Glomerular visceral epithelial cell (primary cell): ENCODE measurements at regions not wholly inside any gene's neighbourhood (a gene's known extent, or its start where the extent isn't known, plus 50 kb on each side); places are given as distances from the start of the nearest gene placed in this dataset.
"Not testable (repeated sequence)": the region's sequence is repeated elsewhere in the genome, so short reads cannot be mapped to it uniquely, and the experiment has no call there.

Experiments used
- DNase-seq: peaks from one replicate; pipeline ENCODE4 v3.0.0-alpha.2; 2016; ENCODE audit errors: extremely low spot score

GRCh38 chr17:13785981-13786598 lies 184.4 kb upstream of the HS3ST3A1 start:
- no peak for DNase-seq

DNA sequence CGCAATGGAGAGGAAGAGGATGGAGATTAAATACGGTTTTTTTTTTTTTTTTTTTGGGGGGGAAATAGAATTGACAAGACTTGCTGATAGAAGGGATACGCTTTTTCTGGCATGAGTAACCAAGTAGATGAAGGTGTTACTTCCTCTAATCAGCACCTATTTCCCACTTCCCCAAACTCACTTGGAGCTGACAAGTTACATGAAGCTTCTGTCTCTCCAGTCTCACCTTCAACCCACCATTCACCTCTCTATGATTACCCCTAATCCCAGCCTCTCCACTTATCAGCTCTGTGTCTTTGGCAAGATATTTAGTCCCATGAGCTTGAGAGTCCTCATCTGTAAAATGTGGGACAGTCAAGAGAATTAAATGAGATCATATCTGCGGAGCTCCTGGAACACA lies 185.9 kb upstream of the HS3ST3A1 start:
- no peak for DNase-seq

DNA sequence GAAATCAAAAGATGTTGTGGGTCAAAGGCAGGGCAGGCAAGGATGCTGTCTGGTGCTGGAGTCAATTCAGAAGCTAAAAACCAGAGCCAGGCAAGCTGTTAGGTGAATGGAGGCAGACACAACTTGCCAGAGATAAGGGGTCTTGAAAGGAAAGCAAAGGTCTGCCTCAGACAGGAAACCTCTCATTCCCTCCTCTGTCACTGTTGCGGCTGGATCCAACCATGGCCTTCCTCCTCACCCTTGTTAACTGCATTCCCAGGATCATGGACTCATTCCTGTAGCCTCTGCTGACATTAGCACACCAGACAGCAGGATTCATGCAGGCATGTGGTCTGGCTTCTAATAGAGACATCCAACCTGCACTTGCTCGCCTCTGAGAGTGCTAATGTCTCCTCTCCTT lies 186.7 kb upstream of the HS3ST3A1 start:
- no peak for DNase-seq

GRCh38 chr17:13792314-13792713 lies 190.6 kb upstream of the HS3ST3A1 start:
- no peak for DNase-seq

GRCh38 chr17:13793951-13794350 lies 192.2 kb upstream of the HS3ST3A1 start:
- no peak for DNase-seq

- DNase-seq = no peak
Observed at GRCh38 chr17:13797863-13798262, 196.1 kb upstream of the HS3ST3A1 start.

- DNase-seq = no peak
Observed at GRCh38 chr17:13806092-13806491, 204.4 kb upstream of the HS3ST3A1 start.

GRCh38 chr17:13807103-13807502 lies 205.4 kb upstream of the HS3ST3A1 start:
- no peak for DNase-seq

- no peak for DNase-seq
Observed at GRCh38 chr17:13812350-13812749, 210.6 kb upstream of the HS3ST3A1 start.

- DNase-seq = no peak
Observed at GRCh38 chr17:13813347-13814240, 211.9 kb upstream of the HS3ST3A1 start.

DNA sequence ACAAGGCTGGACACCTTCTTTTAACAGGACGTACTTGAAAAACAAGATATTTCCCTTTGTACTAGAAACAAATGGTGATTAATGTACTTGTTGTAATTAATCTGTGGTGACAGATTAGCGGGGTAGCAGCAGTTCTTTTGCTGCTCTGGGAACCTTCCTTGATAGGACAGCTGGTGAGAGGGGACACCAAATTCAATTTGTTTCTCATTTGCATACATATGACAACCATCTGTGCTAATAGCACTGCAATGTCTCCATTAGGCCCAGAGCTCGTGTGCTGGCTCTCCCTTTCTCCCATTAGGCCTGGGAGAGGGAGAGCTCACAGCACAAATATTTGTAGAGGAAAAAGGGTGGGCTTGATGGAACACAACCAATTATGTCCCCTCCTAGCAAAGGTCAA lies 221.0 kb upstream of the HS3ST3A1 start:
- DNase-seq = no peak

- no peak for DNase-seq
Observed at GRCh38 chr17:13825526-13826040, 223.9 kb upstream of the HS3ST3A1 start.

DNA sequence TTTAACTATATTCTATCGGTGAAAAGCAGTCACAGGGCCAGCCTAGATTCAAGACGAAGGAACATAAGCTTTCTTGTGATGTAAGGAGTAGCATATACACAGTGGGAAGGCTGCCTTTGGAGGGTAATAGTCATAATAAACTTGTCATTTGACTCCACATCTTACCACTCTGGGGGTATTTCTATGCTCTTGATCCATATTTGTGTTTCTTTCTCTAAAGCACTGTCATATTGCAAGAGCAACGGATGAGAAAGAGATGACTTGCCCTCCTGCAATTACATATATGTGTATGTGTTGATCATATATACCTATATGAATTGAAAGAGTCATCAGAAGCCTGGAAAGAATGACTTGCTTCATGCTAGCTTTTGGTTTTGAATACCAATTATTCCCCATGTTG lies 225.4 kb upstream of the HS3ST3A1 start:
- no peak for DNase-seq

DNA sequence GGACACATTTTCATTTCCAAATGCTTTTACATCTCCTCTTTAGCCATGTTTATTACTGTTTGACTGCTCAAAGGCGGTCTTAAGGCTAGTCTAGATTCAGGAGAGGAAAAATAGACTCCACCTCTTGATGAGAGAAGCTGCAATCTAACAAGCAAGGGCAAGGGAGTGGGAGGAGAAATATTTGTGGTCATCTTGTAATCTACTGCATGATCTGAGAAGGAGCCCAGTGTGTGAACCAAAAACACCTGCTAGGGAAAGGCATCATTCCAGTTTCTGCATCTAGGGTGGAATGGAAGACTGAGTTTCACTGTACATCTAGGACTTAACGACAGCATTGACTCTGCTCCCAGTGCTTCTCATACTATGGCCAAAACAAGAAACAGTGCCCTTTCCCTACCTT lies 232.2 kb upstream of the HS3ST3A1 start:
- no peak for DNase-seq

DNA sequence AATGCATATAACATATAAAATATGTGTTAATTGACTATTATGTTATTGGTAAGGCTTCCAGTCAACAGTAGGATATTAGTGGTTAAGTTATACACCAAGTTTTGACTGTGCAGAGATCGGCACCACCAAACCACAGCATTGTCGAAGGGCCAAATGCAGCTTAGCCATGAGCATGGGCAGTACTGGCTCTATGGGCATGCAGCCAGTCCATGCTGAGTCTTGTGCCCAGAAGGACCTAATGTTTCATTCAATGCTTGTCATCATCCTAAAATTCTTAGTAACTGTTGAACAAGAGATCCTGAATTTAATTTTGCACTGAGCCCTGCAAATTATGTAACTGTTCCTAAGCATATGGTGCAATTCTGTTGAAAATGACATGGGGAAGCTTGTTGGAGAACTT lies 233.4 kb upstream of the HS3ST3A1 start:
- no peak for DNase-seq

DNA sequence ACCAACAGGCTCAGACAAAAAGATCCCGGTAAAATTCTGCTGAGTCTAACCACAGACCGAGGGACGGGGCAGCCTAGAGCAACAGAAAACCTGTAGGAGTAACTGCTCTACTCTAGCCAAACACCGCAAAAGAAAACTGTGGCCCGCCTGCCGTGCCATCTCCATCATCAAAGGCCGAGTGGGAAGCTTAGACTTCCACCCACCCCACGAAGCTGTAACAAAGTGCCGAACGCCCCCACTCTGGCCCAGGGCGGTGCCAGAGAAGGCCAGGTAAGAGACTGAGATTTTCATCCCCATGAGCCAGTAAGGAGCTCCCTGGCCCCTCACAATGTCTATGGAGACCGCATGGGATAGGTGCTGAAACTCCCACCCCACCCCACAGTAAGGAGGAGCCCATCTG lies 231.9 kb upstream of the COX10 start:
- DNase-seq = no peak

DNA sequence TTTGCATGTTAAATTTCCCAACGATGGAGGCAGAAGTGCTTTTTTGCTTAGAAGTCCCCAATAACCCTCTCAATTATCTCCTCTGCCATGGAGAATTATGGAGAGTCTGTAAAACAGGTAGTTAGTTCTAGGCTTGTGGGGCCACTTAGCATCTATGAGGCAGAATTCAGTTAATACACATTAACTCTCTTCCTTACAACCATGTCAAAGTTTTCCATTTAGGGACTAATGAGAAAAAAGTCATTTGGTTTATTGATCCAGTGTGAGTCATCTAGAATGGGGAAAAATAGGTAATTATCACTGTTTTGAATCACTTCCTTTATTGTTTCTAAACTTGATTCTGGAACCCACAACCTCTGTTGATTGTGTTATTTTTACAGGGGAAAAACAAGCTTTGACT lies 229.1 kb upstream of the COX10 start:
- DNase-seq = no peak

DNA sequence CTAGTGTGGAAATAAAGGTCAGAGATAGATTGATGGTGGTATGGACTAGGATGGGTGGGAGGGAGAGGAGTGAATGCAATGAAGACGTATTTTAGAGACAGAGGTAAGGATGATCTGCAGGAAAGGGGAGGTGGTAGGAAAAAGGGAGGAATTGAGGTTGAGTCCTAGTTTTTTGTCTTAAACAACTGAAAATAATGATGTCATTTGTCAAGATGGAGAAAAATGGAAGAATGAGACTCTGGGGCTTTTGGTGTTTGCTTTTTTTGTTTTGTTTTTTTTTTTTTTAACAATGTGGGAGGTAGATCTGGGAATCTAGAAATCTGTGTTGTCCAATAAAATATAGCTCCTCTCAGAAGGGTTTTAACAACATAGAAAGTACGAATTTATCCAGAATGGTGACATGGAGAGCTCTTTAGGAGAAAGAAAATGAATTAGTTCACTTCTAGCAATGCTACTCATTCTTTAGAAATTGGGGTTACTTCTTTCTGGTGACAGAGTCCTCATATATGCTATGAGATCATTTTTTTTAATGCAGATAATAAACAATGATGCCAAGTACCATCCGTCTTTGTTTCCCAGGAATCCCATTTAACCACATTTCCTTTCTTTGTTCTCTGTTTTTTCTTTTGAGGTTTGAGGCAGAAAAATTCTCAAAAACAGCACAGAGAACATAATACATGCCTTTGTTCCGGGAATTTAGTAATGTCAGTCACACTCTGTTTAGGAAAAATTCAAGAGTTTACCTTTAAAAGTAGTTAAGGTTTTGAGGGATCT lies 225.3 kb upstream of the COX10 start:
- no peak for DNase-seq

DNA sequence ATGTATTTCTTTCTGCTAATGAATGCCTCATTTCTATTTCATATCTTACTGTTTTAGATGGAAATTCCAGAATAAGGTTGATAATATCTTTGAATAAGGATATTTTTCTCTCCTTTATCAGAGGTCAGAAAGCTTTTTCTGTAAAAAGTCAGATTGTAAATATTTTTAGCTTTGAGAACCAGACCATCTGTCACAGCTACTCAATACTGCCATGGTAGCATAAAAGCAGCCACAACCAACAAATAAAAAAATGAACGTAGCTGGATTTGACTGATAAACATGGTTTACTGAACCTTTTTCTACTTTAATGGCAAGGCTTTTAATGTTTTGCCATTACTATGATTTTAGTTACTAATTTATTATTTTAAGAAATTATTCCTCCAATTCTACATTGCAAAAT lies 217.4 kb upstream of the COX10 start:
- no peak for DNase-seq

DNA sequence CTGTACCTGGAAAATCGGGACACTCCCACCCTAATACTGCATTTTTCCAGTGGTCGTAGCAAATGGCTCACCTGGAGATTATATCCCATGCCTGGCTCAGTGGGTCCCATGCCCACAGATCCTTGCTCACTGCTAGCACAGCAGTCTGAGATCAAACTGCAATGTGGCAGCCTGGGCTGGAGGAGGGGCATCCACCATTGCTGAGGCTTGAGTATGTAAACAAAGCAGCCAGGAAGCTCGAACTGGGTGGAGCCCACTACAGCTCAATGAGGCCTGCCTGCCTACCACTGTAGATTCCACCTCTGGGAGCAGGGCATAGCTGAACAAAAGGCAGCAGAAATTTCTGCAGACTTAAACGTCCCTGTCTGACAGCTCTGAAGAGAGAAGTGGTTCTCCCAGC lies 213.6 kb upstream of the COX10 start:
- not testable (repeated sequence) for DNase-seq

GRCh38 chr17:13862346-13862745 lies 207.0 kb upstream of the COX10 start:
- DNase-seq = no peak

- DNase-seq = no peak
Observed at GRCh38 chr17:13863436-13863835, 205.9 kb upstream of the COX10 start.
